Kidney epithelial cell (primary cell): ENCODE measurements at regions not wholly inside any gene's neighbourhood (a gene's known extent, or its start where the extent isn't known, plus 50 kb on each side); places are given as distances from the start of the nearest gene placed in this dataset.

Experiments used
- DNase-seq: peaks from one replicate; pipeline ENCODE4 v3.0.0-alpha.2; 2010; ENCODE audit warnings: low read depth
- H3K27me3 ChIP-seq: 2 replicates; pipeline ENCODE4 v1.6.0; 2011; ENCODE audit warnings: low read length; ENCODE audit not compliant: control insufficient read depth, insufficient read depth
- H3K36me3 ChIP-seq: 2 replicates; pipeline ENCODE4 v1.5.1; 2011; ENCODE audit warnings: low read length; ENCODE audit not compliant: control insufficient read depth, insufficient read depth
- H3K4me3 ChIP-seq: 2 replicates; pipeline ENCODE4 v1.5.1; 2011; ENCODE audit warnings: low read depth, mild to moderate bottlenecking, control low read depth, low read length
- CTCF ChIP-seq: IDR thresholded peaks from 2 replicates; pipeline ENCODE4 v1.5.1; 2011; ENCODE audit warnings: mild to moderate bottlenecking, moderate library complexity, low read length, control low read depth, inconsistent platforms; ENCODE audit not compliant: insufficient read depth, poor library complexity, severe bottlenecking

- no peaks in the 10 kb centered on the region for H3K36me3 ChIP-seq
- no peak for DNase-seq
- no peaks in the 10 kb centered on the region for H3K27me3 ChIP-seq
- H3K4me3 ChIP-seq: no peak overlapping the region
- no peak for TF ChIP-seq CTCF
Observed at GRCh38 chr4:14188214-14188613, 560.7 kb upstream of the BOD1L1 start.

- no peak for TF ChIP-seq CTCF
- Histone ChIP-seq H3K36me3 (no peaks in the 10 kb centered on the region), H3K27me3 (no peaks in the 10 kb centered on the region), H3K4me3 (no peak overlapping the region)
- no peak for DNase-seq
Observed at GRCh38 chr4:14193601-14194000, 566.1 kb upstream of the BOD1L1 start.

DNA sequence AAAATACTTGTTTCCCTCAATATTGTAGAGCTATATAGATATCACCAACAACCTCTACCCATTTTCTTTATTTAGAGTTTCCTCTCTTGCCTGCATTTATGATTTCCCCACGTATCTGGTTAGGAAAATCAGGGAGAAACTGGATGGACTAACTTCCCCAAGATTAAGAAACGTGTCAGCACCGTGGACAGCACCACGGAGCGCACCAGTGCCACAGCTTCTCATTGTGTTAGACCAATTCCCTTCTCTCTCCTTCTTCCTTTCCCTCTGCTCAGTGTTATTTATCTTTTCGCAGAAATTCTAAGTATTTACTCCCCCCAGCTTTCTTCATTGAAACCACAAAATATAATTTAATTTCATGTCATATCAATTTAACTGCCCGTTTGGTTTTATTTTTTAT is 568.6 kb upstream of the BOD1L1 start:
- no peaks in the 10 kb centered on the region for H3K27me3 ChIP-seq
- H3K4me3 ChIP-seq: no peak overlapping the region
- peak; percentile 31 for DNase-seq
- H3K36me3 ChIP-seq: no peaks in the 10 kb centered on the region
- TF ChIP-seq CTCF: no peak

- no peak for TF ChIP-seq CTCF
- no peak for DNase-seq
- no peaks in the 10 kb centered on the region for H3K36me3 ChIP-seq
Observed at GRCh38 chr4:14215116-14215770, 587.7 kb upstream of the BOD1L1 start.

GRCh38 chr4:14217401-14217800 is 589.9 kb upstream of the BOD1L1 start:
- Histone ChIP-seq H3K4me3 (no peak overlapping the region), H3K27me3 (no peaks in the 10 kb centered on the region), H3K36me3 (no peaks in the 10 kb centered on the region)
- TF ChIP-seq CTCF: no peak
- DNase-seq: no peak

More at GRCh38 chr4:14215116-14215770, 587.7 kb upstream of the BOD1L1 start:
- H3K4me3 ChIP-seq: no peak overlapping the region
- H3K27me3 ChIP-seq: no peaks in the 10 kb centered on the region

GRCh38 chr4:14218641-14219040 is 591.1 kb upstream of the BOD1L1 start:
- no peaks in the 10 kb centered on the region for H3K36me3 ChIP-seq
- H3K27me3 ChIP-seq: no peaks in the 10 kb centered on the region
- no peak for TF ChIP-seq CTCF
- no peak overlapping the region for H3K4me3 ChIP-seq
- no peak for DNase-seq
